ENCODE measurements at regions not wholly inside any gene's neighbourhood (a gene's known extent, or its start where the extent isn't known, plus 50 kb on each side); places are given as distances from the start of the nearest gene placed in this dataset.
"Not testable (repeated sequence)": the region's sequence is repeated elsewhere in the genome, so short reads cannot be mapped to it uniquely, and the experiment has no call there.

DNA sequence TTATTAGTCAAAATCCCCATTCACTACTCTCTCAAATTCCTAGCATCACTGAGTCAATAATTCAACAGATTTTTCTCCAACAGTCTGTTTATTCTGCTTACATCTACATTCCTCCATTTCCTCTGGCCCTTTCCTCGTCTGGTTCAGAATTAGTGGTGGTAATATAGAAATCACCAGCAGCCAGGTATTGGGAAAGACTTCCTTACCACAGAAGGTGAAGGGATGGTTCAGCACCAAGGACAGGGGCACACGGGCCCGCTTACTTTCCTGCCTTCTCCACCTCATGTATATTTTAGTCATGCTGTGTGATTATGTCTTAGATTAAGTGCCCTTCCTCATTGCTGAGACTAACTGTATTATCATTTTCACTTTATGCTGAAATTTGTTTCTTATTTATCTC is 70.4 kb upstream of the APBB1IP start:
- no peak for DNase-seq (ENCODE audit: low read depth)
- TF ChIP-seq, protein P1, sequence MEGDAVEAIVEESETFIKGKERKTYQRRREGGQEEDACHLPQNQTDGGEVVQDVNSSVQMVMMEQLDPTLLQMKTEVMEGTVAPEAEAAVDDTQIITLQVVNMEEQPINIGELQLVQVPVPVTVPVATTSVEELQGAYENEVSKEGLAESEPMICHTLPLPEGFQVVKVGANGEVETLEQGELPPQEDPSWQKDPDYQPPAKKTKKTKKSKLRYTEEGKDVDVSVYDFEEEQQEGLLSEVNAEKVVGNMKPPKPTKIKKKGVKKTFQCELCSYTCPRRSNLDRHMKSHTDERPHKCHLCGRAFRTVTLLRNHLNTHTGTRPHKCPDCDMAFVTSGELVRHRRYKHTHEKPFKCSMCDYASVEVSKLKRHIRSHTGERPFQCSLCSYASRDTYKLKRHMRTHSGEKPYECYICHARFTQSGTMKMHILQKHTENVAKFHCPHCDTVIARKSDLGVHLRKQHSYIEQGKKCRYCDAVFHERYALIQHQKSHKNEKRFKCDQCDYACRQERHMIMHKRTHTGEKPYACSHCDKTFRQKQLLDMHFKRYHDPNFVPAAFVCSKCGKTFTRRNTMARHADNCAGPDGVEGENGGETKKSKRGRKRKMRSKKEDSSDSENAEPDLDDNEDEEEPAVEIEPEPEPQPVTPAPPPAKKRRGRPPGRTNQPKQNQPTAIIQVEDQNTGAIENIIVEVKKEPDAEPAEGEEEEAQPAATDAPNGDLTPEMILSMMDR (IDR thresholded peaks at IDR 0.05; ENCODE audit: low read depth, low read length, missing control alignments): no peak

DNA sequence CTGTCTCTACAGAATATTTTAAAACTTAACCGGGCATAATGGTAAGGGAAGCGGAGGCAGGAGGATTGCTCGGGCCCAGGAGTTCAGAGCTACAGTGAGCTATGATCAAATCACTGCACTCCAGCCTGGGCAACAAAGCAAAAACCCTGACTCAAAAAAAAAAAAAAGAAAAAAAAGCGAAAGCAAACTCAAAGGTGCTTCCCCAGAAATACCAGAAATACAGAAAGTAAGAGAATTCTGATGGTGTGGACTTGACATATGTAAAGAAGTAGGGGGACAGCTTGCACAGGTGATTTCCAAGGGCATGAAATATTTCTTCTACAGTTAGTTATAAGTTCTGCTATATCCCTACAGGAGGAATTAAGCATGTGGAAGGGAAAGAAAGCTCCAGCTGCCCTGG is 69.7 kb upstream of the APBB1IP start:
- TF ChIP-seq, protein P1 (IDR thresholded peaks at IDR 0.05; ENCODE audit: low read depth, low read length, missing control alignments): no peak
- H3K4me3 ChIP-seq (ENCODE audit: low read depth, low read length): no peak overlapping the region; the same call in 1 of the 2 replicates
- DNase-seq (ENCODE audit: low read depth): no peak

More for the DNA sequence above, 70.4 kb upstream of the APBB1IP start:
- H3K4me3 ChIP-seq (ENCODE audit: low read depth, low read length): no peak overlapping the region

DNA sequence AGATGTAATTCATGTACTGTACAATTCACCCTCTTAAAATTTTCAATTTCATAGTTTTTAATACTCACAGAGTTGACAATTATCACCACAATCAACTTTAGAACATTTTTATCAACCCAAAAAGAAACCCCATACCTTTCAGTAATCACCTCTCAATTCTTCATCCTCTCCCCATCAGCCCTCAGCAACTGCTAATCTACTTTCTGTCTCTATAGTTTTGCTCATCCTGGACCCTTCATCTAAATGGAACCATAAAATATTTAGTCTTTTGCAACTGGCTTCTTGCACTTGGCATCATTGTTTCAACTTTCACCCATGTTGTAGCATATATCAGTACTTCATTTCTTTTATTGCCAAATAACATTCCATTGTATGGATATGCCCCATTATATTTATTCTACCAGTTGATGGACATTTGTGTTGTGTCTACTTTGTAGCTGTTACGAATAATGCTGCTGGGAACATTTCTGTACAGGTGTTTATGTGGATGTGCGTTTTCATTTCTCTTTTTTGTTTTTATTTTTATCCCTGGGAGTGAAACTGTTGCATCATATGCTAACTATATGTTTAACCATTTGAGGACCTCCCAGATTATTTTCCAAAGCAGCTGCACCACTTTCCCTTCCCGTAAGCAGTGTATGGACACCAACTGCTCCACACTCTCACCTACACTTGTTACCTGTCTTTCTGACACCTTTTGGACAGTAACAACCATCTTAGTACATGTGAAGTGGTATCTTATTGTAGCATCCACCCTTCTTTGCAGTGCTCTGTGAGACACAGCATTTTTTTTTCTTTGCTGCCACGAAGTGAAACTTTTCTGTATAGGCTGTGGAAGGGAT is 65.4 kb upstream of the APBB1IP start:
- no peak for DNase-seq (ENCODE audit: low read depth)
- peak overlapping the region; percentile 6; the same call in 1 of the 2 replicates for H3K4me3 ChIP-seq (ENCODE audit: low read depth, low read length)

DNA sequence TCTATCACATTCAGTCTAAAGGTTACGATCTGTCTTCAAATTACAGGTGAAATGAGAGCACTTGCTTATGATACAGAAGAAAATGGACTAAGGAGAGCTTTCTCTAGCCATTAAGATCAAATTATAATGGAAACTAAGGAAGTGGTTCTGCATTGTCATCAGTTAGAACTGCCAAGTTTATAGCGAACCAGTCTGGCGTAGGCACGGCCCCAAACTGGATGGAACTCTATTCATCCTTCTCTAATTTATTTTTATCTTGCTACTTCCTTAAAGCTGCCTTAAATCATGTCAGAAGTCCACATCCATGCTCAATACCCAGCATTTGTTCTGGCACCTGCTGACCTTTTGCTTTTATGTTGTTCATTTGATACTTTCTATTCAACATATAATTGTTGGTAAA is 63.7 kb upstream of the APBB1IP start:
- TF ChIP-seq, protein P1 (IDR thresholded peaks at IDR 0.05; ENCODE audit: low read depth, low read length, missing control alignments): no peak
- no peak overlapping the region for H3K4me3 ChIP-seq (ENCODE audit: low read depth, low read length)
- no peak for DNase-seq (ENCODE audit: low read depth)

More for the DNA sequence above, 65.4 kb upstream of the APBB1IP start:
- TF ChIP-seq, protein P1 (IDR thresholded peaks at IDR 0.05; ENCODE audit: low read depth, low read length, missing control alignments): no peak

DNA sequence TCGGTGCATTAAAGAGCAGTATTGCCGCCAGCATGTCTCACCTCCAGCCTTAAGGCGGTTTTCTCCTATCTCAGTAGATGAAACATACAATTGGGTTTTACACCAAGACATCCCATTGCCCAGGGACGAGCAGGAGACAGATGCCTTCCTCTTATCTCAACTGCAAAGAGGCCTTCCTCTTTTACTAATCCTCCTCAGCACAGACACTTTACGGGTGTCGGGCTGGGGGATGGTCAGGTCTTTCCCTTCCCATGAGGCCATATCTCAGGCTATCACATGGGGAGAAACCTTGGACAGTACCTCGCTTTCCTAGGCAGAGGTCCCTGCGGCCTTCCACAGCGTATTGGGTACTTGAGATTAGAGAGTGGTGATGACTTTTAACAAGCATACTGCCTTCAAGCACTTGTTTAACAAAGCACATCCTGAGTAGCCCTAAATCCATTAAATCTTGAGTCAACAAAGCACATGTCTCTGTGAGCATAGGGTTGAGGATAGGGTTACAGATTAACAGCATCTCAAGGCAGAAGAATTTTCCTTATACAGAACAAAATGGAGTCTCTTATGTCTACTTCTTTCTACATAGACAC is 60.8 kb upstream of the APBB1IP start:
- DNase-seq (ENCODE audit: low read depth); H3K4me3 ChIP-seq (ENCODE audit: low read depth, low read length): not testable (repeated sequence)

DNA sequence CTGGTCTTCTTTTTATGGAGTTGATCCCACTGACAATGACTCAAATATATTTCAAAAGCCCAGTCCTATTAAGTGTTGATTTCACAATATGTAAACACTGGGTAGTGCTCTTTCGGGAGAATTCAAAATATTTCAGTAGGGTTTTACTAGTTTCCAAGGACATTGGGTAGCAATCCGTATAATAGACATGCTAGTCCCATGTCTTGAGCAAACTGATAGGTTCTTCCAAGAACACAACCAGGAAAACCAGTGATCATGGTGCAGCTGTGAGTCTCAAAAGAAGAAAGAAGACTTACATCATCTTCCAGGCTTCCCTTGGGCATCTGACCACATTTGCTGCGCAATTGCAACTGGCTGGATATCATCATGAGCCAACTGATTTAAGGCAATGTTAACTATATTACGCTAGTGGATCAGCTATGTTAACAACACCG is 59.3 kb upstream of the APBB1IP start:
- TF ChIP-seq, protein P1 (IDR thresholded peaks at IDR 0.05; ENCODE audit: low read depth, low read length, missing control alignments): no peak
- no peak for DNase-seq (ENCODE audit: low read depth)
- H3K4me3 ChIP-seq (ENCODE audit: low read depth, low read length): no peak overlapping the region

DNA sequence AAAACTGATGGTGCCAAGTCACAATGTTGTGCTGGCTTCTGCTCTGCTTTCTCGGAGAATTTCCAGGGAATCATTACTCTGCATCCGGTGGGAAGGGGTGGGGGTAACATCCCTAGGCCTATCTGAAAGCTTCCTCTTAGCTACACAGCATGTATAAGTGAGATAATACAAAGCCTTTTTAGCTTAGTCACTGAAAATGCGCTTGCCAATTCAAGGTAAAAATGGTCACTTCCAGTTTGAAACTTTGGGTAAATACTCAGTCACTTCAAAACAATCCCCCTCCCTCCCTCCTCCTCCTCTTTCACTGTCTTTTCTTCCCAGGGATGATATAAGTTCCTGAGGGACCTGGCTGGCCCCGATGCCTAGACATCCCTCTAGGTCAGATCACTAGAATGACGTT is 57.3 kb upstream of the APBB1IP start:
- TF ChIP-seq, protein P1 (IDR thresholded peaks at IDR 0.05; ENCODE audit: low read depth, low read length, missing control alignments): no peak
- DNase-seq (ENCODE audit: low read depth): no peak
- H3K4me3 ChIP-seq (ENCODE audit: low read depth, low read length): no peak overlapping the region
